ENCODE measurements at regions not wholly inside any gene's neighbourhood (a gene's known extent, or its start where the extent isn't known, plus 50 kb on each side); places are given as distances from the start of the nearest gene placed in this dataset.

DNA sequence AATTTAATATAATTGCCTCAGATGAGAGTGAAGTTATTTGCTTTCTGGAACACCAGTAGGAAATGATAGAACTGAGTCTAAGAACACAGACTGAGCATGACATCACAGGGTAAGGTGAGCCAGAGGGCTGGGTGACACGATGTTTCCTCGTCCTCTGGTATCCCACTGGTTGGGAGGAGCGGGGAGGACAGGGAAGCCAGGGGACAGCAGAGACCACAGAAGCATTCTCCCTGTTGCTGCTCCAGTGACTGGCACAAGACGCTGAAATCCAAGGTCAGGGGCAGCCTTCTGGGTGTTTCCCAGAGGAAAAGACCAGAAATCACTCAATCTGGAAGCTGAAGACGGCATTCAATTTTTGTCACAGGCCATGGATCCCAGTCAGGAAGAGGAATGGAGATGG is 363.4 kb upstream of the SOX11 start (continued):
- no peak for TF ChIP-seq RAD21 (IDR thresholded peaks at IDR 0.05; ENCODE audit: insufficient read depth, low read depth, low read length)
- TF ChIP-seq NFXL1 (IDR thresholded peaks at IDR 0.05; ENCODE audit: borderline replicate concordance) = no peak
- TF ChIP-seq EED (IDR thresholded peaks at IDR 0.05; ENCODE audit: low read depth) = no peak
- TF ChIP-seq, protein P1, sequence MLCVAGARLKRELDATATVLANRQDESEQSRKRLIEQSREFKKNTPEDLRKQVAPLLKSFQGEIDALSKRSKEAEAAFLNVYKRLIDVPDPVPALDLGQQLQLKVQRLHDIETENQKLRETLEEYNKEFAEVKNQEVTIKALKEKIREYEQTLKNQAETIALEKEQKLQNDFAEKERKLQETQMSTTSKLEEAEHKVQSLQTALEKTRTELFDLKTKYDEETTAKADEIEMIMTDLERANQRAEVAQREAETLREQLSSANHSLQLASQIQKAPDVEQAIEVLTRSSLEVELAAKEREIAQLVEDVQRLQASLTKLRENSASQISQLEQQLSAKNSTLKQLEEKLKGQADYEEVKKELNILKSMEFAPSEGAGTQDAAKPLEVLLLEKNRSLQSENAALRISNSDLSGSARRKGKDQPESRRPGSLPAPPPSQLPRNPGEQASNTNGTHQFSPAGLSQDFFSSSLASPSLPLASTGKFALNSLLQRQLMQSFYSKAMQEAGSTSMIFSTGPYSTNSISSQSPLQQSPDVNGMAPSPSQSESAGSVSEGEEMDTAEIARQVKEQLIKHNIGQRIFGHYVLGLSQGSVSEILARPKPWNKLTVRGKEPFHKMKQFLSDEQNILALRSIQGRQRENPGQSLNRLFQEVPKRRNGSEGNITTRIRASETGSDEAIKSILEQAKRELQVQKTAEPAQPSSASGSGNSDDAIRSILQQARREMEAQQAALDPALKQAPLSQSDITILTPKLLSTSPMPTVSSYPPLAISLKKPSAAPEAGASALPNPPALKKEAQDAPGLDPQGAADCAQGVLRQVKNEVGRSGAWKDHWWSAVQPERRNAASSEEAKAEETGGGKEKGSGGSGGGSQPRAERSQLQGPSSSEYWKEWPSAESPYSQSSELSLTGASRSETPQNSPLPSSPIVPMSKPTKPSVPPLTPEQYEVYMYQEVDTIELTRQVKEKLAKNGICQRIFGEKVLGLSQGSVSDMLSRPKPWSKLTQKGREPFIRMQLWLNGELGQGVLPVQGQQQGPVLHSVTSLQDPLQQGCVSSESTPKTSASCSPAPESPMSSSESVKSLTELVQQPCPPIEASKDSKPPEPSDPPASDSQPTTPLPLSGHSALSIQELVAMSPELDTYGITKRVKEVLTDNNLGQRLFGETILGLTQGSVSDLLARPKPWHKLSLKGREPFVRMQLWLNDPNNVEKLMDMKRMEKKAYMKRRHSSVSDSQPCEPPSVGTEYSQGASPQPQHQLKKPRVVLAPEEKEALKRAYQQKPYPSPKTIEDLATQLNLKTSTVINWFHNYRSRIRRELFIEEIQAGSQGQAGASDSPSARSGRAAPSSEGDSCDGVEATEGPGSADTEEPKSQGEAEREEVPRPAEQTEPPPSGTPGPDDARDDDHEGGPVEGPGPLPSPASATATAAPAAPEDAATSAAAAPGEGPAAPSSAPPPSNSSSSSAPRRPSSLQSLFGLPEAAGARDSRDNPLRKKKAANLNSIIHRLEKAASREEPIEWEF (IDR thresholded peaks at IDR 0.05; ENCODE audit: insufficient replicate concordance, low read depth, low read length) = no peak
- TF ChIP-seq JUND (IDR thresholded peaks at IDR 0.05; ENCODE audit: low read depth, low read length) = no peak
- TF ChIP-seq POLR2A (IDR thresholded peaks at IDR 0.05; ENCODE audit: low read depth, low read length) = no peak
- TF ChIP-seq RELA (IDR thresholded peaks at IDR 0.05; ENCODE audit: borderline replicate concordance, partially characterized antibody) = no peak

DNA sequence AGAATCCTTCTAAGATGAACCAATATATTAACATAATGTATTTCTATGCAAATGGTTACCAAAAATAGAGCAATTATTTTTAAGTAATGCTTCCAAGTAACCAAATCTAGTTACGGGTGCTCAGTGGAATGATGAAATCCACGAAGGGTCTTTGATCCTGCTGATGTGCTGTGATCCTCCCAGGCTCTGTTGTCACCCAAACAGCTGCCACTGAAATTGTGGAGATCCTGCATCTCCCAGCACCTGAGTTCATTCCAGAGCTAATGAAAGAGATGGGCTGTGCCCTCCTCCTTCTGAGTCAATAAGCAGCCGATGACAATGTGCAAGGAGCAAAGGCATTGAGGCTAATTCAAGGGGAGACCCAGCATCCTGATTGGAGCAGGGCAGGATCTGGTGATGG is 362.4 kb upstream of the SOX11 start:
- no peak overlapping the region for H2AFZ ChIP-seq (ENCODE audit: control insufficient read depth, low read depth, low read length)
- H3K27ac ChIP-seq (ENCODE audit: control insufficient read depth, insufficient read depth) = no peak overlapping the region
- FAIRE-seq = no peak
- H3K36me3 ChIP-seq (ENCODE audit: control insufficient read depth in 2 of 2, insufficient read depth in 2 of 2, low read length in 1 of 2) = no peaks in the 10 kb centered on the region
- H3K79me2 ChIP-seq (ENCODE audit: control insufficient read depth, insufficient read depth, low read length) = no peaks in the 10 kb centered on the region
- intact Hi-C loops (cut with micrococcal nuclease; ENCODE audit: unreplicated experiment) = no loop called here
- no TSS peak for BruUV-seq (replicated peaks)
- no peaks in the 10 kb centered on the region for H3K9me3 ChIP-seq (replicated peaks; ENCODE audit: control insufficient read depth, insufficient read depth, low read length)
- no peak for TF ChIP-seq ZNF24 (IDR thresholded peaks at IDR 0.05)
- TF ChIP-seq, protein P2, sequence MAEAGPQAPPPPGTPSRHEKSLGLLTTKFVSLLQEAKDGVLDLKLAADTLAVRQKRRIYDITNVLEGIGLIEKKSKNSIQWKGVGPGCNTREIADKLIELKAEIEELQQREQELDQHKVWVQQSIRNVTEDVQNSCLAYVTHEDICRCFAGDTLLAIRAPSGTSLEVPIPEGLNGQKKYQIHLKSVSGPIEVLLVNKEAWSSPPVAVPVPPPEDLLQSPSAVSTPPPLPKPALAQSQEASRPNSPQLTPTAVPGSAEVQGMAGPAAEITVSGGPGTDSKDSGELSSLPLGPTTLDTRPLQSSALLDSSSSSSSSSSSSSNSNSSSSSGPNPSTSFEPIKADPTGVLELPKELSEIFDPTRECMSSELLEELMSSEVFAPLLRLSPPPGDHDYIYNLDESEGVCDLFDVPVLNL (IDR thresholded peaks at IDR 0.05; ENCODE audit: low read depth, low read length) = no peak
- TF ChIP-seq NFXL1 (IDR thresholded peaks at IDR 0.05; ENCODE audit: borderline replicate concordance) = no peak
- no peak for TF ChIP-seq NR2C1 (IDR thresholded peaks at IDR 0.05)
- TF ChIP-seq, protein P3, sequence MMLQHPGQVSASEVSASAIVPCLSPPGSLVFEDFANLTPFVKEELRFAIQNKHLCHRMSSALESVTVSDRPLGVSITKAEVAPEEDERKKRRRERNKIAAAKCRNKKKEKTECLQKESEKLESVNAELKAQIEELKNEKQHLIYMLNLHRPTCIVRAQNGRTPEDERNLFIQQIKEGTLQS (IDR thresholded peaks at IDR 0.05; ENCODE audit: borderline replicate concordance, extremely low read depth, low read depth, low read length) = no peak
- no peak for TF ChIP-seq CBX5 (IDR thresholded peaks at IDR 0.05; ENCODE audit: low read depth)
- no peak for TF ChIP-seq YBX1 (IDR thresholded peaks at IDR 0.05)
- TF ChIP-seq, protein P4, sequence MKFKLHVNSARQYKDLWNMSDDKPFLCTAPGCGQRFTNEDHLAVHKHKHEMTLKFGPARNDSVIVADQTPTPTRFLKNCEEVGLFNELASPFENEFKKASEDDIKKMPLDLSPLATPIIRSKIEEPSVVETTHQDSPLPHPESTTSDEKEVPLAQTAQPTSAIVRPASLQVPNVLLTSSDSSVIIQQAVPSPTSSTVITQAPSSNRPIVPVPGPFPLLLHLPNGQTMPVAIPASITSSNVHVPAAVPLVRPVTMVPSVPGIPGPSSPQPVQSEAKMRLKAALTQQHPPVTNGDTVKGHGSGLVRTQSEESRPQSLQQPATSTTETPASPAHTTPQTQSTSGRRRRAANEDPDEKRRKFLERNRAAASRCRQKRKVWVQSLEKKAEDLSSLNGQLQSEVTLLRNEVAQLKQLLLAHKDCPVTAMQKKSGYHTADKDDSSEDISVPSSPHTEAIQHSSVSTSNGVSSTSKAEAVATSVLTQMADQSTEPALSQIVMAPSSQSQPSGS (IDR thresholded peaks at IDR 0.05; ENCODE audit: low read length) = no peak
- no peak overlapping the region for H3K4me2 ChIP-seq (ENCODE audit: control insufficient read depth, insufficient read depth)
- ChIA-PET CTCF (no interaction called here), POLR2A (no interaction called here), RAD21 (ENCODE audit: unreplicated experiment) (no interaction called here), SMC1A (ENCODE audit: uncharacterized antibody, unreplicated experiment) (no interaction called here)
- no peaks in the 10 kb centered on the region for H4K20me1 ChIP-seq (ENCODE audit: control insufficient read depth, insufficient read depth)
- in situ Hi-C loops (cut with MboI) = no loop called here
- H3K27me3 ChIP-seq (replicated peaks in 1 of 2; ENCODE audit: control insufficient read depth in 2 of 2, insufficient read depth in 2 of 2, low read length in 1 of 2) = no peaks in the 10 kb centered on the region
- no peaks in the 10 kb centered on the region for H3K4me1 ChIP-seq (ENCODE audit: control insufficient read depth, insufficient read depth, low read length)
- ATAC-seq = no peak
- WGBS (ENCODE audit: insufficient coverage, insufficient replicate concordance, low lambda C conversion rate, missing lambda C conversion rate) = 58% methylated on average over 3 of the region's 3 CpGs
- H3K4me3 ChIP-seq = no peak overlapping the region
- no peak overlapping the region for H3K9ac ChIP-seq (ENCODE audit: control insufficient read depth, insufficient read depth, low read length)
- DNase-seq (ENCODE audit: low read depth, low spot score) = no peak

Measured in GM12878 (cell line).